ENCODE measurements at regions not wholly inside any gene's neighbourhood (a gene's known extent, or its start where the extent isn't known, plus 50 kb on each side); places are given as distances from the start of the nearest gene placed in this dataset.
A peak's percentile ranks its signal among the peaks of the same experiment; 100 is the strongest.

GRCh38 chr11:86743223-86744118 lies 56.9 kb upstream of the PRSS23 start:
- POLR2A ChIA-PET (ENCODE audit: low non-redundant PET): no interaction called here
- peak; percentile 91 for DNase-seq (ENCODE audit: low spot score)
- CTCF ChIA-PET: no interaction called here
- peak overlapping the region; percentile 90 for H3K27ac ChIP-seq
- TF ChIP-seq, protein P1, sequence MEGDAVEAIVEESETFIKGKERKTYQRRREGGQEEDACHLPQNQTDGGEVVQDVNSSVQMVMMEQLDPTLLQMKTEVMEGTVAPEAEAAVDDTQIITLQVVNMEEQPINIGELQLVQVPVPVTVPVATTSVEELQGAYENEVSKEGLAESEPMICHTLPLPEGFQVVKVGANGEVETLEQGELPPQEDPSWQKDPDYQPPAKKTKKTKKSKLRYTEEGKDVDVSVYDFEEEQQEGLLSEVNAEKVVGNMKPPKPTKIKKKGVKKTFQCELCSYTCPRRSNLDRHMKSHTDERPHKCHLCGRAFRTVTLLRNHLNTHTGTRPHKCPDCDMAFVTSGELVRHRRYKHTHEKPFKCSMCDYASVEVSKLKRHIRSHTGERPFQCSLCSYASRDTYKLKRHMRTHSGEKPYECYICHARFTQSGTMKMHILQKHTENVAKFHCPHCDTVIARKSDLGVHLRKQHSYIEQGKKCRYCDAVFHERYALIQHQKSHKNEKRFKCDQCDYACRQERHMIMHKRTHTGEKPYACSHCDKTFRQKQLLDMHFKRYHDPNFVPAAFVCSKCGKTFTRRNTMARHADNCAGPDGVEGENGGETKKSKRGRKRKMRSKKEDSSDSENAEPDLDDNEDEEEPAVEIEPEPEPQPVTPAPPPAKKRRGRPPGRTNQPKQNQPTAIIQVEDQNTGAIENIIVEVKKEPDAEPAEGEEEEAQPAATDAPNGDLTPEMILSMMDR (conservative IDR thresholded peaks at IDR 0.05; ENCODE audit: low read depth): no peak

DNA sequence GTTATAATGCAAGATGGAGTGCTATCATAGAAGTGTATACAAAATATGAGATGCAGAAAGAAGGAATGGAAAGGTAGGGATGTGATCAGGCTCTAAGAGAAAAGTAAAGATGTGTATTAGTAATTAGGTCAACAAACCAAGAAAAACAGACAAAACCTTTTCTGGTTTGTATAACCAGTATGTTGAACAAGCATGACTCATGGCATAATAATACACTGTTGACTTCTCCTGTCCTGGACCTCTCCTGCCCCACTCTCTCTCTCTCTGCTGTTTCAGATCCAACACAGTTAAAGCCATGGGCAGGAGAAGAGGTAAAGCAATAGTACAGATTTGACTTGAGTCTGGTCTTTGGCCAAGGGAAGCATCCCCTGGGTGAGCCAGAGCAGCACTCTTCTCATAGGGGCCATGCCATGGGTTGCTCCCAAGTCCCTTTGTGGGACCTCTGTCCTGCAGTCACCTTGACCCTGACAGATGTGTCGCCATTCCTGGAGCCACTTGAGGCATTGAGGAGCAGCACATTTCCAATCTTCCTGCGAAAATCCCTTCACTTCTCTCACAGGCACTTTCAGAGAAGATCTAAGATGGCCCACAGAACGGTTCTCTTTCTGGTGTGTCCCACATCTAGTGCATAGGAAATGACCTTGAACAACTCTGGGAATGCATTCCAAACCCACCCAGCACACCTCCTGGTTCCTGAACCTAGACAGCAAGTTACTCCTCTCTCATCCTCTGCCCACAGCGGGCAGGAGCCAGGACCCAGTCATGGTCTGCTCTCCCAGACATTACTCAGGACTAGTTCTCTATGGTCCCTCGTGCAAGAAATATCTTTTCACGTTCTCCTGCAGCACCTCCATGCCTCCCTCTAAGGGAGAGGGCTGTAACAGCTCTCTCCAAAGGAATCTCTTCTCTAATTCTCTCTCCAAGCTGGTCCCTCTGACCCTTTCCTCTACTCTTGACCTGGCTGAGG lies 58.2 kb upstream of the PRSS23 start:
- peak overlapping the region; percentile 90 for H3K27ac ChIP-seq

GRCh38 chr11:86741484-86741835 lies 58.9 kb upstream of the PRSS23 start:
- TF ChIP-seq, protein P1 (conservative IDR thresholded peaks at IDR 0.05; ENCODE audit: low read depth): no peak
- POLR2A ChIA-PET (ENCODE audit: low non-redundant PET): no interaction called here
- CTCF ChIA-PET: no interaction called here
- no peak for DNase-seq (ENCODE audit: low spot score)
- peak overlapping the region; percentile 100 for H3K27ac ChIP-seq

More for the DNA sequence above, 58.2 kb upstream of the PRSS23 start:
- ChIA-PET POLR2A (ENCODE audit: low non-redundant PET) (no interaction called here), CTCF (no interaction called here)
- TF ChIP-seq, protein P1 (conservative IDR thresholded peaks at IDR 0.05; ENCODE audit: low read depth): no peak
- peak; percentile 60 for DNase-seq (ENCODE audit: low spot score)

GRCh38 chr11:86740628-86741483 lies 59.5 kb upstream of the PRSS23 start:
- TF ChIP-seq, protein P1 (conservative IDR thresholded peaks at IDR 0.05; ENCODE audit: low read depth): no peak
- CTCF ChIA-PET: interaction anchor here (0.5 to 0.6 kb wide), 4 partner anchors 33 to 875 kb away, joined by 3 to 7 read pairs (median 4); no protein-coding TSS in a partner anchor
- POLR2A ChIA-PET (ENCODE audit: low non-redundant PET): no interaction called here
- H3K27ac ChIP-seq: peak overlapping the region; percentile 100
- peak; percentile 85 for DNase-seq (ENCODE audit: low spot score)

DNA sequence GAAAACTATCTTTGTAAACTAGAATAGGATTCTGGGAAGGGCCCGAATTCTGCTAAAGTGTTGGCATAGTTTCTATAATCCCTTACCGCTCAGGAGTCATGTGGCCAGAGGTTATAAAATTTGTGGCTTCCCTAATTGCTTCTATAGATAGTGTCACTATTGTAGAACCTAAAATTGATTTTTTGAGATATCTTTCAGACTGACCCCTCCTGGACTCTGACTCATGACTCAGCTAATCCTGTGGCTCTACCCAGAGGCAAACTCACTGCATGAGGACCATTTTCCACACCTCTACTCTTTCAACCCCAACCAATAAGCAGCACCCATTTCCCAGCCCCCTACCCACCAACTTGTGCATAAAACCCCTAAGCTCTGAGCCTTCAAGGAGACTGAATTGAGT lies 61.8 kb upstream of the PRSS23 start:
- ChIA-PET CTCF (interaction anchor here (0.6 kb wide), 1 partner anchor 79 kb away, joined by 3 read pairs; no protein-coding TSS in a partner anchor), POLR2A (ENCODE audit: low non-redundant PET) (no interaction called here)
- TF ChIP-seq, protein P1 (conservative IDR thresholded peaks at IDR 0.05; ENCODE audit: low read depth): no peak
- H3K27ac ChIP-seq: no peak overlapping the region
- DNase-seq (ENCODE audit: low spot score): no peak
